Activated T-cell treated with anti-CD3 and anti-CD28 coated beads for 4 hours (primary cell): ENCODE measurements at regions not wholly inside any gene's neighbourhood (a gene's known extent, or its start where the extent isn't known, plus 50 kb on each side); places are given as distances from the start of the nearest gene placed in this dataset.

Experiments used
- DNase-seq: peaks from one replicate; pipeline ENCODE4 v3.0.0-alpha.2; 2020

DNA sequence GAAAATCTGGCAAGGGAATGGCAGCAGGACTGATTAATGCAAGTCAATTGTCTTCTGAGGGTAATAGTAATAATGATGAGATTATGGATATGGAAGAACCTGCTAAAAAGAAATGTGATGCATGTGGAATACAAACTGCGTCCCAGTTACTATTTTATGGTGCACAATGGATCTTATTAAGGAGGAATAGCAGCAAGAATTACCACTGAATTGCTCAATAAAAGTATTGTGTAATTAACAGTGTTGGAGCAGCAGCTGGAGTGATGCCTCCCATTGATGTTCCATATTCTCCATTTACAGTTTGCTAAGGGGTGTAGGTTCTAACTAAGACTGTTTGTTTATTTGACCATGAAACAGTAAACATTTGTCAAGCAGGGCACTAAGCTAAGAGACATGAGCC, 167.9 kb downstream of the HRH4 start:
- no peak for DNase-seq

DNA sequence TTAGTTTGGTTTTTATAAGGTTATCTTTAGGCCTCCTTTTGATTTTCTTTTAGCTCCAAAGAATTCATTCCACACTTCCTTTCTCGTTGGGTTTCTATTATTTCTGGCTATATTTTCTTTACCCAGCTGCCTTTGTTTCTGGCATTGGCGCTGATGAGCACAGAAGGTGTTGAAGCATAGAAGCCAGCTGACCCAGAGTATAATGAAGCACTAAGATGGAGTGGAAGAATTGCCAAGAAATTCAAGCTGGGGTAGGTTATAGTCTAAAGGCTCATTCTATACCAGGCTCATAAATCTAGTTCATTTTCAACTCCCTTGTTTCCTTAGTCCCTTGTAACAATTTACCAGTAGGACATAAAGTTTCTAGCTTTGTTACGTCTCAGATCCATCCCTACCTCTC, 169.5 kb downstream of the HRH4 start:
- DNase-seq, result no peak

DNA sequence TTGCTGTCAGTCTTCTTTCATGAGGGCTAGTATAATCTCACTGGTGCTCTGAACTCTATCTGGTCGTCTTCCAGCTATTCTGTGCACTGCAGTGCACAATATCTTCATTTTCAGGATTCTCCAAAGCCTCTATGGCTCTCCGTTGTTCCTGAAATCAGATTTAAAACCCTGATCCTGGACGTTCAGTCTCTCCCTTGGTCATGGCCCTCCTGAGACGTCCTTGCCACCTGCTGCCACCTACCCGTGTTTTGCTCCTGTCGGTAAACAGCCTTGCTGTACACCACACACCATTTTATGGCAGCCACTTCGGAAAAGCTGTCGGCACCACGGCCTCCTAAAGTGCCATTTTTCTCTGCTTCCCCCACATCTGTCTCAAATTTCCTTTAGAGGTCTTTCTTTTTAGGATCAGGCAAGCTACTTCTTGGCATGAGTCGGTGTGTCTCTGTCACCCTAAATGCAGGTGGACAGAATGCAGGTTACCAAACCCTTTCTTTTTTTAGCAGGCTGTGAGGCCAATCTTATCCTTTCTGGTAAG, 170.0 kb downstream of the HRH4 start:
- DNase-seq, result no peak

DNA sequence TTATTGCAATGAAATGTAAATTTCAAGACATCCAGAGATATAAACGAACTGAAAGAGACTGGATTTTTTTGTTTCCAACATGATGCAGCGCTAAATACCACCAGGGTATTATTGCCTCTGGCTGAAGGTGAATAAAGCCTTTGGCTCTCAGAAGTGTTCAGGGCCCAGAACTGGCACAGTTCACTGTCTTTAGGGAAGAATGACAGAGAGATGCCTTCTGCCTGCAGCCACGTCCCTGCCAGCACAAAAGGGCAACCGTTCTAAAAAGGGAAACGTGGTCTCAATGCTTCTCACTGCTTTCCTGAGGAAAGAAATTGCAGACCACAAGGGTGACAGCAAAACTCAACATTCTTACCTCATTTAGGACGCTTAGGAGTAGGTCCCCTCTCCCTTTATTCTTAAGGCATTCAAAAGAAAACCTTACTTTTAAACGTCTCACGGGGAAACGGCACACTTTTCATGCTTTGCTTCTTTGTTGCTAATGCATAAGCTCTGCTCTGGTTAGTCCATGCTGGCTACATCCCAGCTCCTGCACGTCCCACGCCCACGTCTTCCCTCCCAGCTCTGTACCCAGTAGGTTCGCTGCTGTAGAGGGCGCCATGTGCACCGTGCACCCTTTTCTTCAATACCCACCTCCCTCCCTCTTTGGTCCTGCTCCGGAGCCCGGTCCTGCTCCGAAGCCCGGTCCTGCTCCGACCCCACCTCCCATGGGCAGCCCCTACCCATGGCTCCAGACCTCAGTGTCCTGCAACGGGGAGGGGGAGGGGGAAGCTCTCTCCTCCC, 171.0 kb downstream of the HRH4 start:
- DNase-seq, result no peak

DNA sequence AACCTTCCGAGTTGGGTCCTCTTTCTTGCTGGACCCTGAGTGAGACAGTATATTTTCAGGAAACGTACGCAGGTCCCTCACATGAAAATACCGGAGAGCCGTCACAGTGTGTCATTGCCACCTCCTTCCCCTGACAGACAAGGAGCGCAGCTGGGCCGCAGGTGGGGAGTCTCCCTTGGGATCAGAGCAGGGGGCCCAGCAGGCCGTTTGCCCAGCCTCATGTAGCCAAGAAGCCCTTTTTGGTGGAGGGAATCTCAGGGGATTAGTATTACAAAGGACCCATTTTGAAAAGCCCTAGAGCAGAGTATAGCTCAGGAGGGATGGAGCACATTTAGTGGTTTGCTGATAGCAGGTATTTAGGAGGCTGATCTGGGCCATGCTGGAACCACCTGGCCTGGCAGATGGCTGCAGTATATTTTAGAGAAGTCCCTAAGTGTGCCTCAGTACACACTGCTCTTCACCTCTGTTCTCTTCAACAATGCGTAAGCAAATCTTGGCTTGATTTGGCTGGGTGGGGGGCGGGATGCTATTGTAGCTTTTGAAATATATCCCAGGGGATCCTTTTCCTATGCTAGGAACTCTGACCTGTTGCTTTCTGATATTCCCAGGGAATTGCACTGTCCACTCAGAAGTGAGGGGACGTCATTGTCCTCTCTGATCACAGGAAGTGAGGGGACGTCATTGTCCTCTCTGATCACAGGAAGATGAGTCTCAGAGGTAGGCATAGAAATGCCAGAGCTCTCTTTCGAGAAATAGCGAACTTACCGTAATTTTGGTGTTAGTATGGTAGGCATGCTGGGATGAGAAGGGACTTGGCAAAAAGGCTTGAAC, 171.9 kb downstream of the HRH4 start:
- no peak for DNase-seq

DNA sequence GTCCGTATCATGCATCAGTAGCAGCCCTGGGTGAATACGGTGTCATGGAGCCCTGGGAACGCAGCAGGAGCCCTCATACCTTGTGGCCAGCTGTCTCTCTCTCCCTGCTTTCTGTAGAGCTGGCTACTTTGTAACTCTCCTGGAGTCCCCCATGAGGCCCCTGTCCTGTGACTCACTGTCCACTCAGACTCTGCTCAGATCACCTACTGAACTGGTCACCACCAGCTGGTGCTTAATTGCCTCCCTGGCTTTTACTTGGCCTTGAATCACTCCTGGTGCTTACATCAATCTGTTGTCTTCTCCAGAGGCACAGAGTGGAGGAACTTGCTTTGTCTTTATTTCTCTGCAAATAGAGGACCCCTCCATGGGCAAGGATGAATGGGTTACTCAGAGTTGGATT, 172.7 kb downstream of the HRH4 start:
- no peak for DNase-seq

DNA sequence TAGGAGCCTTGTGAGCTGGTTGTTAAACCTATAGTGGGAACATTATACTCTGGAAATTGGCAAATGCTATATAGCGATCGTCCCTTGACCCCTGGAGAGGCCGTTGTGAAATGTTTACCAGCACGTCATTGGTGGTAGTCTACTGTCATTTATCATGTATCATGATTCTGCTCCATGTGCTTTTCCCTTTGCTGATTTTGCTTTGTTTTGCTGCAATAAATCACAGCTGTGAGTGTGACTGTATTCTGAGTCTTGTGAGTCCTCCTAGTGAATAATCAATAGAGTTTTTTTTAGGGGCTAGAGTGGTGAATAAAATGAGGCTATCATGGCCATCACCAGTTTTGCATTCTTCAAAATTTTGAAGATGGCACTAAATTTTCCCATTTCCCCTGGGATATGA, 189.1 kb downstream of the HRH4 start:
- DNase-seq, result no peak

DNA sequence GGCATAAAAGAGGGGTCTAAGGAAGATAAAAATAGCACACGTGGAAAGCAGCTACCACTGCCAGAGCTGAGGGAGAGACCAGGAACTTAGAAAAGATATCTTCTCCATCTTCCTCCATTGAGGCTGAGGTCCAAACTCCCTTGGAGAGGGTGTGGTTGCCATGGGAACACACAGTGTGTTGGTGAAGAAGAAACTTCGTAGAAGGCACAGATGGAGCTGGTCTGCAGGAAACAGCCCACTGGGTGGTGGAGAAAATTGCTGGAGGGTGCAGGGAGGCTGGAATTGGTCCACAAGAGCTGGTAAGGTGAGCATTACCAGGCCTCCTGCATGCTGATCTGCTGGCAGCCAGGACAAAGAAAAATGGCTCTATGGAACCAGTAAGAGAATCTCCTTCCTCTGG, 191.0 kb downstream of the HRH4 start:
- DNase-seq, result no peak

DNA sequence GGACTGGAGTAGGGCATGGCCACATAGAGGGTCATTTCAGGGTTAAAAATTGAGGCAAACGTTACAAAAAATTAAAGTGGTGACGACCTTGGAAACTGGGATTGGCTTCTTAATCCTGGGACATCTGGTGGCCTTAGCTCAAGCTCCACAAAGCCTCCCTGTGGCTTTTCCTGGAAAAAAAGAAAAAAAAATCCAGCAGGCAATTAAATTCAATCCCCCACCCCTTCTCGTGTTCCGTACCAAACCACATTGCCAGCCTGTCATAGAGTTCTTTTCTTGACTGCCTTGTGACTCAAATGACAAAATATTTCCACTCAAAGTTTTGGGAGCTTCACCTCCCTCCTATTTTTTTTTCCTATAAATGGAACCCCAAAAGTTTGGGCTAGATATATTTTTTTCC, 195.6 kb downstream of the HRH4 start:
- DNase-seq, result no peak

DNA sequence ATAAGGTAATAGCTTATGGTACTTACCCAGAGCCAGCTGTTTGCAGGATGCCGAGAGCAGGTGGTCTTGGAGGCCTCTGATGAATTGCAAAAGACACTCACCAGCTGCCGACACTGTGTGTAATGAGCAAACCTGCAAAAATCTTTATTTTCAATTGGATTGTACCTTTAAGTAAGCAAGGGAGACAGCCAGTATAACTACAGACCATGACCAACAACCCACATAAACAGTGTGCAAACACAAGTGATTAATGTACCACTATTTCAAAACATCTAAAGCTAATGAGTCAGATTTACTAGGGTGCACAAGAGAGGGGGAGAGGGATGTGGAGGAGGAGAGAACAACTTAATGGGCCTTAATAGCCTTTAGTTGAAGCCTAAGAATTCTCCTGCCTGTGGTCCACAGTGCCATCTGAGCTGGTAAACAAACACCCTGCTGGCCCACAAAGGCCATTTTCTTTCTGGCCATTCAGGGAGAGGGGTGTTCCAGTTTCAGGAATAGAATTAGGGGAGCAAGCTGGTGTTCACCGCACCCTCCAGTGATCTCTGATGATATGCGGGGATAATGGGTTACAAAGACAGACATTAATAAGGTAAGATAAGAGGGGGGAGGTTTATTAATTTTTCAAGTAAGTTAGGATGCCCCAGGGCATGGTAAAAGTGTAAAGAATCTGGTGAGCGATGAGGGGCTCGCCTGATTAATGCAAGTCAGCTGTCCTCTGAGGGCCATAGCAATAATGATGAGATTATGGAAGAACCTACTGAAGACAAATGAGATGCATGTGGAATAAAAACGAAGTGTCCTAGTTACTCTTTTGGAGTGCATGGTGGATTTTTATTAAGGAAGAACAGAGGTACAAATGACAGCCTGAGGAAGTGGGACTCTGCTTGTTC, 196.4 kb downstream of the HRH4 start:
- no peak for DNase-seq

DNA sequence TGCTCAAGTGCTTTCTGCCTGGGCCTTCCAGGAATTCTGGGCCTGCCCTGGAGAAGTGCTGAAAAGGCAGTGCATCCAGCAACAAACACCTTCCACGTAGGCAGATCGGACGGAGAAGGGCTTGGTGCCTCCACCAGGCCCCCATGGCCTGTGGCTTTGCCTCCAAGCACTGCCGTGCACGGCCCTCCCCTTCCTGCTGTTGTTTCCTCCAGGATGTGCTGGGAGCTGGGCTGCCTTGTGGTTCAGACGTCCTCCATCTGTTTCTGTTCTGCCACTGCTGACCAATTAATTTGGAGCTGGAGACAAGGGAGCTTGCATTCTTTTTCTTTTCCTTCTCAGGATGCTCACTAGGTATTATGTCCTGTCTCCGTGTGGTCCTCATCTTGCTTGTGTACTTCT, 197.0 kb downstream of the HRH4 start:
- no peak for DNase-seq

DNA sequence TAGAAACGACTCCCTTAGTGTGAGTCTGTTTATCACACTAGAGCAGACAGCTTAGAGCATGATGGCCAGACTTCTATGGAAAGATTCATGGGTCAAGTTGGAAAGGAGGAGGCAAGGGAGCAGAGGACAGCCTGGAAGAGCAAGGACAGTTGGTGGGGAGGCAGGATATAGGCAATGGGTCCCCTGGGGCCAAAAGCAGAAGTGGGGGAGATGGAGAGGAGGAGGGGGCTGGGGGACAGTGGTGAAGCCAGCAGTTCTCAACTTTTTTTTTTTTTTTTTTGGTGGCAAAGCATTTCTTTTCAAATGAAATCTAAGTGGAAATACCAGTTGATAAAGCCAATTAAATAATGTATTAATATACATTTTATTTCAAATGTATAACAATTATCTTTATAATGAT, 197.9 kb downstream of the HRH4 start:
- DNase-seq, result no peak

DNA sequence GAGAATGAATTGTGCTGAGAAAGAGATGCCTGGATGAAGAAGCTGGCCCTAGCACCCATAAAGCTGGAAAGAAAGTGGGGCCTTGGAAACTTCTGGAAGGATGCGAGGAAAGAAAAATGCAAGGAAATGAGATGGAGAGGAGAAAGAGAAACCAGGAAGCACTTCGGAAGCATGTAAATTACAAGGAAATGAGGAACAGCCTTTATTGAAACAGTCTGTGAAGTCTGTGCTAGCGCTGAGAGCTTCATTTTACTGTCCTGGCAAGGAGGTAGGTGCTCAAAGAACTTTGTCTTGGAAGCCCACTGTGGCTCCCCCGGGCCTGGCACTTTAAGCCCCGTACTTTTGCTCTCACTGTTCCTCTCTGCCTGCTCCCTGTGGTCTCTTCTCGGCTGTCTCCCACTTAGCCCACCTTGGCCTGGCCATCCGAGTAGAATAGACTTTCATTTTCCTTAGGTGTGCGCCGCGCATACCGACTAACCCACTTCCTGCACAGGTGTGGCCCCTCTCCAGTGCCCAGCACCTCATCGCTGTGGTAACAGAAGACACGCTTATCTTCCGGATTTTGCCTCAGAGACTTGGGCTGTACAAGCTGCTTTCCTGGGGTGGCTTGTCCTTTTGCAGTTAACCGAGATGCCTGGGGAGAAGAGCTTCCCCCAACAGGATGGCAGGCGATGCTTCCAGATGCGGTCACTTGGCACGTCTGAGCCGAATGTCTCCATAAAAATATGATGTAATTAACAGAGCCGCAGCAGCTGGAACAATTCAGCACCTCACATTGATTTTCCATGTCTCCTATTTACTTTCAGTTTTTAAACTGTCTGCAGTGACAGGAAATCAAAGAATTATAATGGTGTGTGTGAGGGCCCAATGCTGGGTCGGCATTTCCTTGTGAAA, 199.6 kb downstream of the HRH4 start:
- DNase-seq, result no peak

DNA sequence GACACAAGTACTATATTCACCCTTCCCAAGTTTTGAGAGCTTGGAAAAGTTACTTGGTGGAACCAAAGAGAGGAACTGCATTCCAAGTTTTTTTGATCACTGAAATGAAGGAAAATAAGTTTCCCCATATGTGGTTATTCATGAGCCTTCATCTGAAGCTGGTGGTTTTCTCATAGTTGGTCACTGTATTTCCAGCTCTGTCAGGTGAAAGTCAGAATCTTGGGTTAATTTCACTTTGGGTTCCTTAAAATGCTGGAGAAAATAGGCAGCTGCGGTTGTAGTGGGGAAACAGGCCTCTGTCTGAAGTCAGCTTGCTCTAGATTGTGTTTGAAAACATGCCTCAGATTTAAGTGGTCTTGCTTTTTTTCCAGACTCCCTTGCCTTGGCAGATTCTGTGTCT, 200.5 kb downstream of the HRH4 start:
- no peak for DNase-seq

DNA sequence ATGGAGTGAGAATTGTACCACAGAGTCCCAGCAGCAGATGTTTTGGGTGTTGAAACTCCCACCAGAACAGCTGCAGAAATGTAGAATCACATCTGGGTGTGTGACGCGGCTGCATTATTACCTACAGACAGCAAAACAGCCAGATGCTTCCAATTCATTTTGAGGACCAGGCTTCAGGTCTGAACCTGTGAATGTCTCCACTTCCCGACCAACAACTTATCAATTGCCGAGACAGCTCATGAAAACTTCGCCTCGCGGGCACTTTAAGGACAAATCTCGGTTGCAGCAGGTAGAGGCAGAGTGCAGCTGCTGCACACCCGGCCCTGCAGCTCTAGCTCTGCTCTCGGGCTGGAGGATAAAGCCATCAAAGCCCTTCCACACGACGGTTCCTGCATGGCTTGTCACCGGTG, 202.0 kb downstream of the HRH4 start:
- no peak for DNase-seq

DNA sequence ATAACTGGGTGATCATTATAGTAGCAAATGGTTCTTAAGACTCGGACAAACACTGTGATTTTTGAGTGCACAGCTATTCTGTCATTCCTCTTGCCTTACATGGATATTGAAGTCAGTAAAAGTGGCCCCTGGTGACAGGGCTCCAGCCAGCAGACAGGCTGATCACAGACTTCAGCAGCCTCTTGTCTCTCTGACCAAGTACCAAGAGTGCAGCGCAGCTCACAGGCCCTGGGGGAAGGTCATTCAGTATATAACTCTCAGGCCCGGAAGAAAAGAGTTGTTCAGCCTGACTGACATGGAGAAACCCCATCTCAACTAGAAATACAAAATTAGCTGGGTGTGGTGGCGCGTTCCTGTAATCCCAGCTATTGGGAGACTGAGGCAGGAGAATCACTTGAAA, 202.6 kb downstream of the HRH4 start:
- DNase-seq, result no peak

DNA sequence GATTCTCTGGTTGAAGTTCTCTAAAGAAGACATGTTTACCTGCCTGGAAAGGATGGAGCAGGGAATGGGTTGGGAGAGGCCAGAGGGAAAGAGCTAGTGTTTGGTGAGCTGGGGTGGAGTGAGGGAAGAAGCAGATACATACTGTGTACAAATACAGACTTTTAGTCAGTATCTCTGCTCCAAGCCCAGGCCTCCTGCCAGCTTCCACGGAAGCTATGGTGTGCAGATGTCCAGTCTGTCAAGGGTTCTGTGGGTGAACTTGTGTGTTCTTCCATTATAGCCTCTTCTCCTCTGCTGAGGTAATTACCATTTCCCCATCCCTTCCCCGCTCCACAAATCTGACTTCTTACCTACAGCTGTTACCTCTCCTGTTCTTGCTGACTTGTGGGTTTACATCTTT, 208.6 kb downstream of the HRH4 start:
- no peak for DNase-seq

DNA sequence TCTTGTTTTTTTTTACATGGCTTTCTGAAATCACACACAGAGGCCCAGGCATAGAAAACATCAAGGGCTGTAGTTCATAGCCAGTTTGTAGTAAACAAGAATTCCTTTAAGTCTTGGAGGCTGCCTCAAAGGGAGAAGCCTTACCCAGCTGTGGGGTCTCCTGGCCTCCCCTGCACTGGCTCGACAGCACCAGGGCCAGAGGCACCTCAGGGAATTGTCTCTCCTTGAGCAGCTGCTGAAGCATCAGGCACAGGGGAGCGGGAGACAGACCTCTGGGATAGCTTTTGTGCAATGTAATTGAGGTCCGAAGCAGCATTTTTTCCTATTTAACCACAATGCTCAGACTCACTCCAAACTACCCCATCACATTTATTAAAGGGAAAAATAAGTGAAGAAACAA, 209.1 kb downstream of the HRH4 start:
- DNase-seq, result no peak

DNA sequence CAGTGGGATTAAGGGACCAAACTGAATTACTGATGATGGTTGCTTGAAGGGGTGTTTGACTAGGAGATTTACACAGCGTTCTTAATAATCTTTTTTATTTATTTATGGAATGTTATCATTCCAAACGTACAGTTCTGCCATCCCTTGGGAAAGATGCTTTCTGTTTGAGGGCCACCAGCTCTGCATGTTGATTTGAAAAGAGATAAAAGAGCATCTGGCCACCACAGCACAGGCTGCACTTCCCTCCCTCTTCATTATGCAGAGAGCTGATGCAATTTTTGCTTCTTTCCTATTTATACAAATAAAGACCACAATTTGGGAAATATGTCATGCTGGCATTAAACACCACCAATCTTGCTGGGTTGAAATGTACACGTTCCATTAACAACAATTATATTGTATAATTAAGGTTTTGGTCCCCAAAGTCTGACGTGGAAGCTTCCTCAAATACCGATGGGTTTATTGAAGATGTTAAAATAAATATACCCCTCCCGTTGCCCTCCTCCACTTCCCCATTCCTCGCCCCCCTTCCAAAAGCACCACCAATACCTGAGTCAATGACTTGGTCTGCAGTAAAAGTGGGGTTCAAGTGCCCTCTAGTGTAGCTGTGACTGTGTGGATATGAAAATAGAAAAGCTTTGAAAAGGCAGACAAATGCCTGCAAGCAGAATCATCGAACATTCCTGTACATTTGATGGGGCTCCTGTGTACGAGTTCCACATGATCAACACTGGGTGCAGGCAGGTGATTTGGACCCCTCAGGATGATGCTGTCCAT, 211.9 kb downstream of the HRH4 start:
- no peak for DNase-seq

DNA sequence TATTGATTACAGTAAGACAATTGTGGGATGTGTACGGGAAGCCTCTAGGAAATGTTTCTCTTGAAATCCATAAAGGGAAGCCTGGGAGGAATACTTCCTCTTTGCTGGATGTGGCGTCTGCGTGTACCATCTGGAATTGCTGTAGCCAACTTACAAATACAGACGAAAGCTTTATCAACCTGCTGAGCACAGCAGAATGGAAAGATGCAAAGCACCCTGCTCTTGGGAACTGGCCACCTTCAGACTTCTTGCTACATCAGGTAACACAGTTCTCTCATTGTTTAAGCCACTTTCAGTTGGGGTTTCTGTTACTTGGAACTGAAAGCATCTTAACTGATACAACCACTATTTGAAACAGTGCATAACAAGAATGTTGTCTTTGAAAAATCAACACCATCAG, 213.8 kb downstream of the HRH4 start:
- no peak for DNase-seq

DNA sequence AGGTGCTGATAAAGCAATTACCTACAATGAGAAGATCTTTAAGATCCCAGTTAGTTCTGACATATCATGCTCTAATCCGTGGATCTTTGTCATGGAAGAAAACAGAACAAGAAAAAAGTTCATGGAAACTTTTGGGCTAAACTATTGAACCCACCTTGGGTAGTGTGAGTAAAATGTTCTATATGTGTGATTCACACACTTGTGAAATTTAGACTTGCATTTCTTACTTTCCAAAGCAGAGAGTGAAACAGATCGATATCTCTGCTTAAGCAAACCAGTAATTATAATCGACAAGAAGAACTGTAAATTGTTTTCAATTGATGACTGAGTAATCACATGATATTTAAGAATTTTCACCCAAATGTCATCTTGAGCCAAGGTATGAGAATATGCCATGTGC, 214.2 kb downstream of the HRH4 start:
- no peak for DNase-seq
